ENCODE measurements at regions not wholly inside any gene's neighbourhood (a gene's known extent, or its start where the extent isn't known, plus 50 kb on each side); places are given as distances from the start of the nearest gene placed in this dataset.
A peak's percentile ranks its signal among the peaks of the same experiment; 100 is the strongest.

- TF ChIP-seq CTCF (conservative IDR thresholded peaks at IDR 0.05) = no peak
- no peaks in the 10 kb centered on the region for H3K36me3 Mint-ChIP-seq (ENCODE audit: low read depth)
- peaks cover 16% of the 10 kb centered on the region for H3K4me1 Mint-ChIP-seq
- no peak for DNase-seq (ENCODE audit: low read depth, low spot score)
- peak overlapping the region; percentile 1 for H3K27ac Mint-ChIP-seq (ENCODE audit: unreplicated experiment)
- H3K27me3 Mint-ChIP-seq (ENCODE audit: low read depth) = no peaks in the 10 kb centered on the region
- H3K9me3 Mint-ChIP-seq = peaks cover 2% of the 10 kb centered on the region
- no peak overlapping the region for H3K4me3 Mint-ChIP-seq
Measured at GRCh38 chr1:232704694-232705680, 75.1 kb upstream of the SIPA1L2 start.

GRCh38 chr1:232705815-232706575 is 76.1 kb upstream of the SIPA1L2 start:
- Mint-ChIP-seq H3K4me3 (no peak overlapping the region), H3K4me1 (peaks cover 16% of the 10 kb centered on the region), H3K9me3 (peaks cover 2% of the 10 kb centered on the region), H3K27ac (ENCODE audit: unreplicated experiment) (no peak overlapping the region), H3K27me3 (ENCODE audit: low read depth) (no peaks in the 10 kb centered on the region), H3K36me3 (ENCODE audit: low read depth) (no peaks in the 10 kb centered on the region)
- no peak for TF ChIP-seq CTCF (conservative IDR thresholded peaks at IDR 0.05)
- no peak for DNase-seq (ENCODE audit: low read depth, low spot score)

GRCh38 chr1:232707142-232707541 is 77.2 kb upstream of the SIPA1L2 start:
- H3K27ac Mint-ChIP-seq (ENCODE audit: unreplicated experiment) = no peak overlapping the region
- TF ChIP-seq CTCF (conservative IDR thresholded peaks at IDR 0.05) = no peak
- H3K4me1 Mint-ChIP-seq = peaks cover 16% of the 10 kb centered on the region
- H3K27me3 Mint-ChIP-seq (ENCODE audit: low read depth) = no peaks in the 10 kb centered on the region
- H3K4me3 Mint-ChIP-seq = no peak overlapping the region
- no peak for DNase-seq (ENCODE audit: low read depth, low spot score)
- no peaks in the 10 kb centered on the region for H3K36me3 Mint-ChIP-seq (ENCODE audit: low read depth)
- peaks cover 2% of the 10 kb centered on the region for H3K9me3 Mint-ChIP-seq

GRCh38 chr1:232709386-232709785 is 79.5 kb upstream of the SIPA1L2 start:
- no peak overlapping the region for H3K27ac Mint-ChIP-seq (ENCODE audit: unreplicated experiment)
- TF ChIP-seq CTCF (conservative IDR thresholded peaks at IDR 0.05) = no peak
- DNase-seq (ENCODE audit: low read depth, low spot score) = no peak
- peaks cover 12% of the 10 kb centered on the region for H3K4me1 Mint-ChIP-seq
- H3K36me3 Mint-ChIP-seq (ENCODE audit: low read depth) = no peaks in the 10 kb centered on the region
- no peaks in the 10 kb centered on the region for H3K9me3 Mint-ChIP-seq
- no peaks in the 10 kb centered on the region for H3K27me3 Mint-ChIP-seq (ENCODE audit: low read depth)
- H3K4me3 Mint-ChIP-seq = no peak overlapping the region

GRCh38 chr1:232711996-232712395 is 82.1 kb upstream of the SIPA1L2 start:
- TF ChIP-seq CTCF (conservative IDR thresholded peaks at IDR 0.05) = no peak
- H3K4me1 Mint-ChIP-seq = no peaks in the 10 kb centered on the region
- no peak overlapping the region for H3K27ac Mint-ChIP-seq (ENCODE audit: unreplicated experiment)
- peaks cover 2% of the 10 kb centered on the region for H3K9me3 Mint-ChIP-seq
- H3K4me3 Mint-ChIP-seq = no peak overlapping the region
- no peak for DNase-seq (ENCODE audit: low read depth, low spot score)
- H3K36me3 Mint-ChIP-seq (ENCODE audit: low read depth) = no peaks in the 10 kb centered on the region
- H3K27me3 Mint-ChIP-seq (ENCODE audit: low read depth) = no peaks in the 10 kb centered on the region

Measured in neural crest cell (in vitro differentiated cells).